Right atrium auricular region (tissue), 2 donors: ENCODE measurements at regions not wholly inside any gene's neighbourhood (a gene's known extent, or its start where the extent isn't known, plus 50 kb on each side); places are given as distances from the start of the nearest gene placed in this dataset.

Experiments
- DNase-seq: peaks from one replicate; pipeline ENCODE4 v3.0.0-alpha.2; 2019; ENCODE audit warnings: low spot score
- H3K27ac ChIP-seq, 2 donors: fragments of 200-600 bp; sonication (generic); 1 replicate in 1 of 2; 2 replicates in 1 of 2; pipeline ENCODE4 v1.5.1; 2016 to 2019
- H3K27me3 ChIP-seq, 2 donors: fragments of 200-600 bp; sonication (generic); one replicate each; pipeline versions ENCODE4 v1.5.1 to v1.6.0; 2017 to 2019
- H3K36me3 ChIP-seq: fragments of 200-600 bp; sonication (generic); one replicate; pipeline ENCODE4 v1.5.1; 2016
- H3K4me1 ChIP-seq, 2 donors: fragments of 200-600 bp; sonication (generic); one replicate each; pipeline versions ENCODE4 v1.5.1 to v1.6.0; 2017 to 2019
- H3K4me3 ChIP-seq, 2 donors: fragments of 200-600 bp; sonication (generic); 1 replicate in 1 of 2; 2 replicates in 1 of 2; pipeline ENCODE4 v1.5.1; 2017 to 2019; ENCODE audit warnings: mild to moderate bottlenecking in 1 of 2, moderate library complexity in 1 of 2
- H3K9me3 ChIP-seq, 2 donors: fragments of 200-600 bp; sonication (generic); one replicate each; pipeline ENCODE4 v1.5.1; 2019
- TF ChIP-seq, protein P1 (sequence below), 2 donors: fragments of 200-600 bp; sonication (generic); IDR thresholded peaks; one replicate each; pipeline ENCODE4 v1.5.1; 2019; ENCODE audit warnings: antibody characterized with exemption in 2 of 2

DNA sequence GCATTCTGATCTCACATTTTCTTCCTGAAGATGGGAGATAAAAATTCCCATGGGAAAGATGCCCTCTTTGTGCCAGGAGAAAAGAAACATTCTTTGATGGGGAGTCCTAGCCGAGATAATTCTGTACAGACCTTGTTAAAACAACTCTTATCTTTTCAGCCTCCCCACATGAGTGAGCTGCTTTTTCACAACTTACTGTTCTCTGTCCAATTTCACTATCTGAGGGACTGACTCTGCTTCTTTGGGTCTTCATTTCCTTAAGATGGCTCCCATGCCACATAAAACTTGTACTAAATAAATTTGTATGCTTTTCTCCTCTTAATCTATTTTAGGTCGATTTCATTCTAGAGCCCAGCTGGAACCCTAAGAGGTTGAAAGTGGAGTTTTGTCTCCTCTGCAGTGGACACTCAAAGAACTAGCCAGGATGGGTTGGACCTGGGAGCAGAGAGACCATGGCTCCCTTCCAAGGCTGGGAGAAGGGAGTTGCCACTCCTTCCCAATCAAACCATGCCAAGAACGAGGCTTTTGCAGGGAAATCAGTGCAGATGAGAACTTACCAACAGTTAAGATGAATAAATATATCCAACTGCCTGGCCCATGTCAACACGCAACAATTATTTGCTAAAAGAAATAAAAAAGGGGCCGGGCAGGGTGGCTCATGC, 285.8 kb upstream of the SULF2 start:
- no peak for DNase-seq

DNA sequence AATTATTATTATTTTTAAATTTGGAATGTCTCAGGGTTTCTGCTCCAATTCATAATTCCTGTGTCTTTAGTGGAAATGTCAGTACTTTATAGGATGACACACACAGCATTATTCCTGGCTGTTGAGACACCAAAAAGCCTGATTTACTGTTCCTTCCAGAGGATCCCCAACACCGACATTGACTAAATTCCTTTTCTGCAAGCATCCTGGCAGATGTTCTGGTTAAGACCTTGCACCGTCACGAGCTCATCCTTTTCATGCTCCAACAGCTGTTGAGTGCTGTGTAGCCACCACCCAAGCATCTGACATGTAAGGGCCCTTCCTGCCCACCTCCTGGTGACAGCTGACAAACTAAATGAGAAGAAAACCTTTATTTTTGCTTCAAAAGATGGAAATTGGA, 284.3 kb upstream of the SULF2 start:
- DNase-seq = no peak
- no peak overlapping the region for H3K4me3 ChIP-seq
- no peaks in the 10 kb centered on the region for H3K4me1 ChIP-seq
- H3K9me3 ChIP-seq = no peaks in the 10 kb centered on the region
- H3K27me3 ChIP-seq = no peaks in the 10 kb centered on the region
- no peak overlapping the region for H3K27ac ChIP-seq
- TF ChIP-seq, protein P1, sequence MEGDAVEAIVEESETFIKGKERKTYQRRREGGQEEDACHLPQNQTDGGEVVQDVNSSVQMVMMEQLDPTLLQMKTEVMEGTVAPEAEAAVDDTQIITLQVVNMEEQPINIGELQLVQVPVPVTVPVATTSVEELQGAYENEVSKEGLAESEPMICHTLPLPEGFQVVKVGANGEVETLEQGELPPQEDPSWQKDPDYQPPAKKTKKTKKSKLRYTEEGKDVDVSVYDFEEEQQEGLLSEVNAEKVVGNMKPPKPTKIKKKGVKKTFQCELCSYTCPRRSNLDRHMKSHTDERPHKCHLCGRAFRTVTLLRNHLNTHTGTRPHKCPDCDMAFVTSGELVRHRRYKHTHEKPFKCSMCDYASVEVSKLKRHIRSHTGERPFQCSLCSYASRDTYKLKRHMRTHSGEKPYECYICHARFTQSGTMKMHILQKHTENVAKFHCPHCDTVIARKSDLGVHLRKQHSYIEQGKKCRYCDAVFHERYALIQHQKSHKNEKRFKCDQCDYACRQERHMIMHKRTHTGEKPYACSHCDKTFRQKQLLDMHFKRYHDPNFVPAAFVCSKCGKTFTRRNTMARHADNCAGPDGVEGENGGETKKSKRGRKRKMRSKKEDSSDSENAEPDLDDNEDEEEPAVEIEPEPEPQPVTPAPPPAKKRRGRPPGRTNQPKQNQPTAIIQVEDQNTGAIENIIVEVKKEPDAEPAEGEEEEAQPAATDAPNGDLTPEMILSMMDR (IDR thresholded peaks at IDR 0.05) = no peak
- no peaks in the 10 kb centered on the region for H3K36me3 ChIP-seq

More for the DNA sequence above, 285.8 kb upstream of the SULF2 start:
- H3K36me3 ChIP-seq = no peaks in the 10 kb centered on the region
- no peak overlapping the region for H3K27ac ChIP-seq
- H3K4me1 ChIP-seq = no peaks in the 10 kb centered on the region
- TF ChIP-seq, protein P1 (IDR thresholded peaks at IDR 0.05) = no peak
- no peaks in the 10 kb centered on the region for H3K9me3 ChIP-seq
- H3K4me3 ChIP-seq = no peak overlapping the region
- no peaks in the 10 kb centered on the region for H3K27me3 ChIP-seq

DNA sequence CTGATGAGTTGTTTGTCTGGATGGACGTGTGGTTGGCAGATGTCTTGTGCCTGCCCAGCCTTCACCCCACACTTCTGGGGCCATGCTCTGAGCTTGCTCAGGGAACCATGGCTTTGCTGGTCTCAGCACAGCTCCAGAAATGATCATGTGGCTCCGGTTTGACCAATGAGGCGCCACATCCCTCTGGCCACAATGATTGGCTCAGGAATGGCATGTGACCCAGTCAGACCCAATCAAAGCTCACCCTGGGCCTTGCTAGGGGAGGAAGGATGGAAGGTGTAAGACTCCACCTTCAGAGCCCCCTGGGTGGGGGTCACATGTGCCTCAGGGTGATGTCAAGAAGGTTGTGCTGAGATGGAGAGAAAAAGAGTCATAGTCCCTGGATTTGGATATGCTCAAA, 281.6 kb upstream of the SULF2 start:
- H3K27me3 ChIP-seq = no peaks in the 10 kb centered on the region
- H3K4me1 ChIP-seq = no peaks in the 10 kb centered on the region
- no peaks in the 10 kb centered on the region for H3K9me3 ChIP-seq
- no peaks in the 10 kb centered on the region for H3K36me3 ChIP-seq
- TF ChIP-seq, protein P1 (IDR thresholded peaks at IDR 0.05) = no peak
- no peak overlapping the region for H3K27ac ChIP-seq
- DNase-seq = no peak
- H3K4me3 ChIP-seq = no peak overlapping the region

DNA sequence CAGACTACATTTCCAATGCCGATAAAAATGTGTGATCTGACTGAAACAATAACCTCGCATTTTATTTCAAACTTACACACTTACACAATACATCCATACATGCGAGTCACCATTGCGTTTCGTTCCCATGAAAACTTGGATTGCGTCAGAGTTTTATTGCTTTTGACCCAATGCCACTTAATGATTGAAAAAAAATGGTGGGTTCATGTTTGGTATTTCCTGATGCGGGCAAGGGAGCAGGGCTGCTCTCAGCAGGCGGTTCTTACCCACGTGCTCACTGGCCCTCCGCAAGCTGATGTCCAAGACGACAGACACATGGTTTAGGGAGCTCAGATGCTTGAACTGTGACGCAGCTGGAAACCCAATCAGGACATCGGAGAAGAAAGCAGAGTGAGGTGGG, 281.0 kb upstream of the SULF2 start:
- Histone ChIP-seq H3K27me3 (no peaks in the 10 kb centered on the region), H3K9me3 (no peaks in the 10 kb centered on the region), H3K4me3 (no peak overlapping the region), H3K4me1 (no peaks in the 10 kb centered on the region), H3K27ac (no peak overlapping the region), H3K36me3 (no peaks in the 10 kb centered on the region)
- TF ChIP-seq, protein P1 (IDR thresholded peaks at IDR 0.05) = no peak
- no peak for DNase-seq

DNA sequence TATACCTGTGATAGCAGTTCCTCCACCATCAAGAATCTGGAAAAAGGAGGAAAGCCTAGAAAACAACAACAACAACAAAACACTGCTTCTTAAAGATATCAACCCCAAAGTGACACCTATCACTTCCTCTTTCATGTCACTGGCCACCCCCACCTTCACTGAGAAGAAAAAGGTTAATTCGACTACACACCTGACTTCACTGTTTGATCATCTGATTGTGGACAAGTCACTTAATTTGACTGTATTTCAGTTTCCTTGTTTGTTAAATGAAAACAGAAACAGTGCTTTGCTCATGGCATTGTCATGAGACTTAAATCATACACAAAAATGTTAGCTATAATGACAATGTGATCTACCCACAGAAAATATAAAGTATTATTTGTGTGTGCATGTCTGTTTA, 280.6 kb upstream of the SULF2 start:
- no peaks in the 10 kb centered on the region for H3K9me3 ChIP-seq
- TF ChIP-seq, protein P1 (IDR thresholded peaks at IDR 0.05) = no peak
- H3K4me1 ChIP-seq = no peaks in the 10 kb centered on the region
- no peak for DNase-seq
- no peak overlapping the region for H3K27ac ChIP-seq
- H3K36me3 ChIP-seq = no peaks in the 10 kb centered on the region
- H3K4me3 ChIP-seq = no peak overlapping the region
- no peaks in the 10 kb centered on the region for H3K27me3 ChIP-seq

DNA sequence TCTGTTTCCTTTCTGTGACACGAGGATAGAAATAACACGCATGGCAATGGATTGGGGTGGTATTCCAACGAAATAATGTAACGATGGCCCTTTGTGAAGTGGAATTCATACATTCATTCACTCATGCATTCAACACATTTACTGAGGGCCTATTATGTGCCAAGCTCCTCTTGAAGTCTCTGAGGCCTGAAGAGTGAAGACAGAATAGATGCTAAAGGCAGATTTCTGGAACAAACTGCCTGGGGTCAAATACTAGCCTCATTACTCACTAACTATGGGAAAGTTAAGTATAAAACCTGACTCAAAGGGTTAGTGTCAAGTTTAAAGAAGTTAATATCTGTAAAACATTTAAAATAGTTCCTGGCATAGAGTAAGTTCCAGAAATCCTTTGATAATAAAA, 279.6 kb upstream of the SULF2 start:
- H3K9me3 ChIP-seq = no peaks in the 10 kb centered on the region
- H3K27me3 ChIP-seq = no peaks in the 10 kb centered on the region
- no peaks in the 10 kb centered on the region for H3K4me1 ChIP-seq
- no peak overlapping the region for H3K4me3 ChIP-seq
- TF ChIP-seq, protein P1 (IDR thresholded peaks at IDR 0.05) = no peak
- H3K36me3 ChIP-seq = no peaks in the 10 kb centered on the region
- H3K27ac ChIP-seq = no peak overlapping the region
- no peak for DNase-seq
